GM18519 (cell line): ENCODE measurements at regions not wholly inside any gene's neighbourhood (a gene's known extent, or its start where the extent isn't known, plus 50 kb on each side); places are given as distances from the start of the nearest gene placed in this dataset.

Experiments
- ATAC-seq: cut with Tn5 transposase; IDR thresholded peaks from one replicate; pipeline ENCODE4 v1.9.1; 2021; ENCODE audit warnings: mild to moderate bottlenecking, moderate library complexity; ENCODE audit not compliant: unreplicated experiment, low FRiP score

DNA sequence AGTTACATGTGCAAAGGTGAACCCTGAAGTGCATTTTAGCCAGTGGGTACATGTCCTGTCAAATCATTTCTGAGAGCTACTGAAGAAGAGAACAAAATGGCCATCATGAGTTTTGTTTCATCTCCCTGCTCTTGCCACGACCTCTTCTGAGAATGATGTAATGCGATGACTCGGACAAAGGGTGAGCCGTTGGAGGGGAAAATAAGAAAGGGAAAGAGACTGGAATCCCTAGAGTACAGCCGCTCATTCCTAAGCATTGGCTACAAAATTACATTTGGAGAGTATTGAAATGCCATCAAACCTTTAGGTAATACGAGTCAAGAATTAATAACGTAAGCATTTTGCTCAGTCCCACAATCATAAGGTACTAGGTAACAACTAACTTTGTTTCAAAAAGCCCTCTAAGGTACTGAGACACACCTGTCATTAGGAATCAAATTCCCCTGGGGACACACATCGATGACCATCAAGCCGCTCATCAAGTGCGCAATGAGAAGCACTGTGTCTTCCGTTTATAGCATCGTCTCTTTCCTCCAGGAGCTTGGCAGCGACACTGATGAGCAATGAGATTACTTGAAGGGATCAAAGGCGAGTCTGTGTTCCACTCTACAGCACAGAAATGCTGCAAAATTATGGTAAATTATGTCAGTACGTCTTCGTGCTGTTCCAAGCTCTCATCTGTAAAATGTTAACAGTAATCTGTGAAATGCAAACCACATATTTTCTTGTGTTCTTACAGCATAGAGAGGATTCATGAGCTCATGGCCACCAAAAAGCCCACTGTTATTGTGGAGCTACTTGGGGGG lies 97.3 kb upstream of the PIEZO2 start:
- no peak for ATAC-seq

DNA sequence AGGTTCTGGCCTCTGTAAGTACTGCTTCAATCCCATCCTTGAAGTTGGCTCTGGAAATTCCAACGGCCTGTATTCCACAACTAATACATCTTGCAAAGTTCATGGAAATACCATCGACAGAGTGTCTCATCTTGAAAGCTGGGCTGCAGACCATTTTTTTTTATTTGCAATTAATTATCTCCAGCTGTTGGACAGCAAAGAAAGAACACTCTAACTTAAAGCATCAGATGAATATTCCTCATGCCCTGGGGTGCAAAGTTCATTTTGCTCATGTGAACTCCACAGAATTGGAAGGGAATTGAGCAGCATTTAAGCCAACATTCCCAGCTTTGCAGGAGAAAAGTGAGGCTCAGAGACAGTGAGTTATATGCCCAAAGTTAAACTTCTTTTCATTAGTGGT lies 96.5 kb upstream of the PIEZO2 start:
- no peak for ATAC-seq

DNA sequence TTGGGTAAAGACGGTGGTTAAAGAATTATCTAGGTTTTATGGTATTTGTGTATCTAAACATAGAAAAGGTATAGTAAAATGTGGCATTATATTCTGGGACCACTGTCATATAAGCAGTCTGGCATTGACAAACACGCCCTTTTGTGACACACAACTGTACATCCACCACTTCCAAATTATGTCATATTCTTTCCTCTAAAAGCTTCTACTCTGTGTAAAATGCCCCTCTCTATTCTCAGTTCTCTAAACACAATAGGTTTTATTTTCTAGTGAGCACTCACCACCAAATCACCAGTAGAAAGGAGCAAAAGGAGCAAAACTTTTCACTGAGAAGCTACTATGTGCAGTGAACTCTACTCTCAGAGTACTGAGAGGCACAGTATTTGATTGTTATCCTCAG lies 88.1 kb upstream of the PIEZO2 start:
- ATAC-seq: no peak

DNA sequence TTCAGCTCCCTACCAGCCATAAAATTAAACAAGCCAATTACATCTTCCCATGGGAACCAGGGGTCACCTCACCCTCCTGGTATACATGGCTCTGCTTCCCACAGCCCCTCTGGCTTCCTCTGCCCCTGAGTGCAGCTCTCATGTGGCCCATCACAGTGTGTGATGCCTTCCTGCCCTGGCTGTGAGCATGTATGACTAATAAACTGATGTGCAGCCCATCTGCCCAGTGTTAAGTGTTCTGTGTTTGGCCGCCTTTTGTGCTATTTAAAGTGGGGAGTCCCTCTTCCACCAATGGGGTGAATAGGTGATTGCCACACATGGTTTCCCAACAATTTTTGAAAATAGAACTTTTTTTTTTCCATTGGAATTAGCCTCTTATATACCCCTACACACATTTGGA lies 87.7 kb upstream of the PIEZO2 start:
- ATAC-seq: no peak

DNA sequence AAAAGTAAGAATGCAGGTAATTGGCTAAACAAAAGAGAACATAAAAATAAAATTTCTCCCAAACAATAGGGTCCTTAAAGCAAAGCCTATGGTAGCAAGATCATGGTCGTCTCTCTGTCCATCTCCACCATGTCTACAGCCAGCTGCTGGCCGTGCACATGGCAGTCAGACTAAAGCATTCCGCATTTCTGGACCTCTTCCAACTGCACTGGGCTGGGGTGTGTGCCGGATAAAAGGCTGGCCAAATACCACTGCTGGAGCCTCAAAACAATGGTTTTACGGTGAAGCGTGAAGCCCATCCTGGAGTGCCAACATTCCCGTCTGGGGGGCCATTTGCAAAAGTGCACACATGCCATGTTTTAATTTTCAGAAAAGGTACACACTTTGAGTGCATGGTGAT lies 74.8 kb upstream of the PIEZO2 start:
- no peak for ATAC-seq

DNA sequence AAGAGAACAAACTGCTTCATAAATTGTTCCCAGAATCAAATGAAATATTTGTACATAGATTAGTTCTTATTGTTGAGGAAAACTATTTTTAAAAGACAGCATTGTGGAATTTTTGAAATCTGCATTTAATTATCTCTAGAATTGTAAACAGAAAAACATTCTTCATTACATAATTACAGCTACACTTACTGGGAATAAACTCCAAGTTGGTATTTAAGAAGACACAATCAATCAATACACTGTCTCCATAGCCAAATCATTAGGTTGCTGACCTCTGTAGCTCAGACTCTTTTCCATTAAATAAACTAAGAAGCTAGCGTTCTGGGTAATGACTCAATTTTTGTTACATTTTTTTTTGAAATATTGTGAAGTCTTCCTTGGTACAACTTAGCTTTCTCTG lies 70.2 kb upstream of the PIEZO2 start:
- ATAC-seq: no peak

DNA sequence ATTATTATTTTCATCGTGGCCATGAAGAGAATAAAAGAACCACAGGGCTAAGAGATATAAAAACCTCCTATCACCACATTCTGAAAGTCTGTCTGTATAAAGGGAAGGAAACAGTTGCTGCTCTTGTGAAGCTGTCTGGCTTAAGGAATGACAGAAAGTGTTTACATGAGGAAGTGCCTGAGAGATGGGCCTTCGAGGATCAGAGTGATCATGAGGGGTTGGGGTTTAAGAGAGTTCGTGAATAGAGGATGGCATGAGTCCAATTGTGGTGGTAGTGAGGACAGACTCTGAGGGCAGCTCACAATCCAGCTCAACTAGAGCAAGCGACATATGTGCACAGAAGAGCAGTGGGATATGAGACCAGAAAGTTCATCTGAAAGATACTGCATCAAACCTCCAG lies 65.8 kb upstream of the PIEZO2 start:
- ATAC-seq: no peak

DNA sequence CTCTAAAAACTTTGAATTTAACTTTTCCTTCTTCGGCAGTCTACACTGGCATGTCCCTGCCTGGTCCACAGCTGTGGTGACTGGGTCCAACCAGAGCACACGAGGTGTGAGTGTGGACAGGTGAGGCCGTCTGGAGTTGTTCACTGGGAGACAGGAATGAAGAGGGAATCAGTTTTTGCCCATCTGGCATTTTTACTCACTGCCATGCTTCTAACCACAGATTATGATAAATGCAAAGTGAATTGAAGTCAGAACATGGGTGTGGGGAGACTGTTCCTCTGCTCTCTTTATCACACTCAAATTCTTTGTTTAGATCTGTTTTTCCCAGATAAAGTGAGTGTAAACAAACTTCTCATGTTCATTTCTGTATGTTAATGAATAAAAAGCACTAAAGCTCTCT lies 54.7 kb upstream of the PIEZO2 start:
- ATAC-seq: no peak

DNA sequence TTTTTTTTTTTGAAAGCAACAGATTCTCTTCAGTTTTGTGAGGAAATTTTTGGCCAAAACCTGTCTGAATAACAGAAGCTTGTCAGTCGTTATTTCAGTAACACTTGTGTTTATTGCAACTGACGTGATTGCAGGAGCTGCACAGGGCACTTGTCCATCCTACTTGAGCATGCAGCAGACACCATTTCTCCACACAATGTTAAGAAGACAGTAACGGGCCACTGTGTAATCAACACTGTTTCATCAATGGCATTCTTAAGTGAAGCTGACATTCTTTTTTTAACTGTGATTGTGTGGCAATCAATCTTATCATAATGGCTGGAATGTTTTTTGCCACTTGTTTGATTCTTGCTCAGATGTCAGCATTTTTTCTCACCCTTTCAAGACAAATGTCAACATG lies 50.1 kb upstream of the PIEZO2 start:
- no peak for ATAC-seq
